H1 (cell line): ENCODE measurements at regions not wholly inside any gene's neighbourhood (a gene's known extent, or its start where the extent isn't known, plus 50 kb on each side); places are given as distances from the start of the nearest gene placed in this dataset.

Source experiments
- CHD1 ChIP-seq: IDR thresholded peaks from 2 replicates; pipeline ENCODE4 v1.6.1; 2012; ENCODE audit warnings: low read depth, low read length, improper control_type of control experiment
- MAX ChIP-seq: IDR thresholded peaks from 2 replicates; pipeline ENCODE4 v1.6.1; 2012; ENCODE audit warnings: inconsistent platforms
- NANOG ChIP-seq: IDR thresholded peaks from 2 replicates; pipeline ENCODE4 v1.6.1; 2011; ENCODE audit warnings: low read length, low read depth, mild to moderate bottlenecking, inconsistent platforms; ENCODE audit not compliant: insufficient read depth, poor library complexity, severe bottlenecking
- SP2 ChIP-seq: IDR thresholded peaks from 2 replicates; pipeline ENCODE4 v1.6.1; 2012; ENCODE audit warnings: mild to moderate bottlenecking, low read length, inconsistent platforms
- TBP ChIP-seq: IDR thresholded peaks from 2 replicates; pipeline ENCODE4 v1.6.1; 2011; ENCODE audit warnings: low read depth, low read length, improper control_type of control experiment

- no peak for TF ChIP-seq SP2
- TF ChIP-seq TBP = no peak
- TF ChIP-seq CHD1 = no peak
- TF ChIP-seq MAX = no peak
- no peak for TF ChIP-seq NANOG
These were observed 202.3 kb upstream of the CENPE start (continued) for GRCh38 chr4:103400405-103400804.
